GF-D8 (cell line): ENCODE measurements at regions not wholly inside any gene's neighbourhood (a gene's known extent, or its start where the extent isn't known, plus 50 kb on each side); places are given as distances from the start of the nearest gene placed in this dataset.
"Not testable (repeated sequence)": the region's sequence is repeated elsewhere in the genome, so short reads cannot be mapped to it uniquely, and the experiment has no call there.

Experiments used
- DNase-seq: peaks from one replicate; lab custom pipeline; 2025; lab: John Stamatoyannopoulos, UW

GRCh38 chr20:26120920-26121319 is 424.3 kb upstream of the ZNF337 start:
- DNase-seq, result not testable (repeated sequence)

DNA sequence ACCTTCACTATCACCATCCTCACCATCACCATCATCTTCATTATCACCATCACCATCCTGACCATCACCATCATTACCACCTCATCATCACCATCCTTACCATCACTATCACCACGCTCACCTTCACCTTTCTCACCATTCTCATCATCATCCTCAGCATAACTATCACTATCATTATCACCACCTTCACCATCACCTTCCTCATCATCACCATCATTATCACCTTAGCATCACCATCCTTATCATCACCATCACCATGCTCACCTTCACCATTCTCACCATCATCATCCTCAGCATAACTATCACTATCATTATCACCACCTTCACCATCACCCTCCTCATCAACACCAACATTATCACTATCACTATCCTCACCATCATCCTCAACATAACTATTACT is 397.8 kb upstream of the ZNF337 start:
- DNase-seq, result not testable (repeated sequence)

DNA sequence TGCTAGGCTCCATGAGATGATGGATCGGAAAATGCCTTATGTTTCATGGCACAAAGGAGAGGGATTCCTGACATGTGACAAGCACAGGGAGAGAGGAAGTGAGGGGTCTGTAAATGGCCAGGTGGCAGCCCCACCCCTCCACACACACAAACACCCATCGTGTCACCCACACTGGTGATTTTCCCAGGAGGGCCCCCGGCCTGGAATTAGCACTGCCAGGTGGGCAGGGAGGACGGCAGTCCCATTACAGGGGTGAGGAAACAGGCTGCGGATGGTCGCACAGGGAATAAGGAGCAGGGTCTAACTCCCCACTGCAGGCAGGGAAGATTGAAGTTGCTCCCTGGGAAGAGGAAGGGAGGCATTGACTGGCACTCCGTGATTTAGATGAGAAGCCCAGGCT is 395.3 kb upstream of the ZNF337 start:
- DNase-seq, result not testable (repeated sequence)

GRCh38 chr20:26086195-26086594 is 389.5 kb upstream of the ZNF337 start:
- not testable (repeated sequence) for DNase-seq

DNA sequence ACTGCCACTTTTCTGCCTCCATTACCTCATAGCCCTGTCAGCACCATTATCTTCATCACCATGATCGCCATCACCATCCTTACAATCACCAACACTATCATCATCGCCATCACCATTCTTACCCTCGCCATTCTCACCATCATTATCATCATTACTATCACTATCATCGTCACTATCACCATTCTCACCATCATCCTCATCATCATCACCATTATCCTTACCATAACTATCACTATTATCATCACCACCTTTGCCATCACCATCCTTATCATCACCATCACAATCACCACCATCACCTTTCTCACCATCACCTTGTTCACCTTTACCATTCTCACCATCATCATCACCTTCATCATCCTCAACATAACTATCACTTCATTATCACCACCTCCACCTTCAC is 377.3 kb upstream of the ZNF337 start:
- not testable (repeated sequence) for DNase-seq

GRCh38 chr20:26059324-26059723 is 362.7 kb upstream of the ZNF337 start:
- DNase-seq, result not testable (repeated sequence)

- not testable (repeated sequence) for DNase-seq
Measured at GRCh38 chr20:26058446-26058845, 361.8 kb upstream of the ZNF337 start.

DNA sequence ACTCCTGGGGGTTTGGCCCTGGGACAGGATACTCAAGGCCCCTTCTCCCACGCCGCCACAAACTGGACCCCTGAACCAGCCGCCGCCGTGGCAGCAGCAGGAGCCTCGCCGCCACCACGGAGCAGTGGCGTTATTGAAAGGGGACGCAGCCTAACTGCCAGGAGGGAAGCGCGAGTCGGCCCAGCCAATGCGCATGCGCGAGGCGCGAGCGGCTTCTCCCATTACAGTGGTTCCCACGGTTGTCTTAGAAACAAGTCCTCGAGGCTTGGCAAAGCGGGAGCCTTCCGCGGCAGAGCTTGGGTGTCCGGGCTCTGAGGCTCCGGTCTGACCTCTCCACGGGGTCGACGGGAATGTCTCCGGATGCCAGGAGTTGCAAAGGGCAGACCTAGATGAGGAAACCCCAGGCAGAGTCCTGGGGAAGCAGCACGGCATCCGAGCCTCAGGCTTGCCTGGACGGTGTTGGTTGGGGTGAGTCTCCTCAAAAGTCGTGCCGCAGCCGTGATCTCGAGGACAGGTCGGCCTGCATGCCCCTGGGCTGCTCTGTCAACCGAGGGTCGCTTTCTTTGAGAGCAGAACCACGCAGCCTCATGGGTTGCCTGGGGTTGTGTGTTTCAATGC is 360.6 kb upstream of the ZNF337 start:
- DNase-seq, result not testable (repeated sequence)

GRCh38 chr20:26025792-26026191 is 329.1 kb upstream of the ZNF337 start:
- DNase-seq, result not testable (repeated sequence)

DNA sequence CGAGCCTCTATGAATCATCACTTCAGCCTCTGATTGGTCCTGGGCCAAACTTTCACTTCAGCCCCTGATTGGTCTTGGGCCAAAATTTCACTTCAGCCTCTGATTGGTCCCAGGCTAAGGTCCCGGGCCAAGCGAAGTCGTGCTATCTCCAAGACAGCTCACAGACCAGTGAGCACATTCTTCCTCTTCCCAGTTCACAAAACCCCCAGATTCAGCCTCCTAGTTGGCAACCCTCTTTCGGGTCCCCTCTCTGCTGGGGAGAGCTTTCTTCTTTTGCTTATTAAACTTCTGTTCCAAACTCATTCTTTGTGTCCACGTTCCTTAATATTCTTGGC is 314.3 kb upstream of the ZNF337 start:
- not testable (repeated sequence) for DNase-seq

- DNase-seq, result not testable (repeated sequence)
Measured at GRCh38 chr20:26010224-26010941, 313.7 kb upstream of the ZNF337 start.

DNA sequence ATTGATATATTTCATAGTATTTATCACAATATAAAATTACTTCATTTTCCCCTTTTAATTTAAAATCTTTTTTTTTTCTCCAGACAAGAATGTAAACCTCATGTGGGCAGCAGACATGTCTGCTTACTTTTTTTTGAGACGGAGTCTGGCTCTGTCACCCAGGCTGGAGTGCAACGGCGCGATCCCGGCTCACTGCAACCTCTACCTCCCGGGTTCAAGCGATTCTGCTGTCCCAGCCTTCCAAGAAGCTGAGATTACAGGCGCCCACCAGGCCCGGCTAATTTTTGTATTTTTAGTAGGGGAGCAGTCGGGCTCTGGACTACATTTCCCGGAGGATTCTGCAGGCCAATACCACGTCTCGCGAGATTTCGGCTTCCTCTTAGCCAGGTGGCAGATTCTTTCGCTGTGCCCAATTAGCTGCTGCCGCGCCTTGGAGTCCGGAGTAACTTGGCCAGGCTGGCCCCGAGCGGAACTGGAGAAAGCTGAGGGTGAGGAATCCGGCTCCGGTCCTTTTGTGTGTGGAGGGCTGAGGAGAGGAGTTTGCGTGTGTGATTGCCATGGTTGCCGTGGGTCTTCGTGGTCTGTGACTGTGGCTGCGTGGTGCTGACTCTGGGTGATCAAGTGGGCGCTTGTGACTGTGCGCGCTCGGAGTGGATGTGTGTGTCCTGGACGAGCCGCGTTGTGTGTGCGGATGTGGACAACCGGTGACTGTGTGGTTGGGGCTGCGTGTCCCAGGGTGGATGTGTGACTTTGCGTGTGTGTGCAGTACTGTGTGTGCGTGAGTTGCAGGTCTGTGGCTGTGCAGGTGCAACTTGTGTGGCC is 313.0 kb upstream of the ZNF337 start:
- DNase-seq, result peak; percentile 60

- DNase-seq, result not testable (repeated sequence)
Measured at GRCh38 chr20:26008026-26008425, 311.4 kb upstream of the ZNF337 start.

DNA sequence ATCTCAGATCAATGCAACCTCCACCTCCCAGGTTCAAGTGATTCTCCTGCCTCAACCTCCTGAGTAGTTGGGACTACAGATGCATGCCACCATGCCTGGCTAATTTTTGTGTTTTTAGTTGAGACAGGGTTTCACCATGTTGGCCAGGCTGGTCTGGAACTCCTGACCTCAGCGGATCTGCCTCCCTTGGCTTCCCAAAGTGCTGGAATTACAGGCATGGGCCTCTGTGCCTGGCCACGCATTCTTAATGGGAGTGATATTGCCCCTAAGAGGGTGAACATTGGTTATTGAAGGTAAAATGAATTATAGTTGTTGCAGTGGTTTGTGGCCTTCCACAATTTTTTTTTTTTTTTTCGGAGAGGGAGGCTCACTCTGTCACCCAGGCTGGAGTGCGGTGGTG is 309.5 kb upstream of the ZNF337 start:
- DNase-seq, result not testable (repeated sequence)

DNA sequence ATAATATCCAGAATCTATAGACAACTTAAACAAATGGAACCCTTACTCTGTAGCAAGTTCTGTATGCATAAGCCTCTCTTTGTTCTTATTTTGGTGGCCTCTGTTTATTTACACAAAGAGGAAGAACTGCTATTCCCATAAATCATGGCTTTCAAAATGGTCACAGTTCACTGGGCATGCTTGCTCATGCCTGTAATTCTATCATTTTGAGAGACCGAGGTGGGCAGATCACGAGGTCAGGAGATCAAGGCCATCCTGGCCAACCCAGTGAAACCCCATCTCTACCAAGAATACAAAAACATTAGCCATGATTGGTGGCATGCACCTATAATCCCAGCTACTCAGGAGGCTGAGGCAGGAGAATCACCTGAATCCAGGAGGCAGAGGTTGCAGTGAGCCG is 307.3 kb upstream of the ZNF337 start:
- not testable (repeated sequence) for DNase-seq

GRCh38 chr20:25997367-25998038 is 300.9 kb upstream of the ZNF337 start:
- not testable (repeated sequence) for DNase-seq

DNA sequence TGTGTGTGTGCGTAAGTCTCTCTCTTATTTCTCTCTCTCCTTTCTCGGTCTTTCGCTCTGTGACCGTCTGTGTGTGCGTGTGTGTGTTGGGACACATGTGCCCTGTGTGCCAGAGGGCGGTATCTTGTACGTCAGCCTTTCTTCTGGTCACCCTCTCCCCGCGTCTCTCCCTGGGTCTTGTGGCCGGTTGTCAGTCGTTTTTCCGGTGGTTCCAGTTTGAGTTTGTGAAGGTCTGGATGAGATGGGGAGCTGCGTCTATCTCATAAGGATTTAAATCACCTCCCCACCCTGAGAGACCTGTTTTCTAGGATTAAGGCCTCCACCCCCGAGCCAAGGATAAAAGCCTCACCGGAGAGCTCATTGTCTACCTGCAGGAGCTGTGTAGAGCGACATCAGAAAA is 295.5 kb upstream of the ZNF337 start:
- no peak for DNase-seq

DNA sequence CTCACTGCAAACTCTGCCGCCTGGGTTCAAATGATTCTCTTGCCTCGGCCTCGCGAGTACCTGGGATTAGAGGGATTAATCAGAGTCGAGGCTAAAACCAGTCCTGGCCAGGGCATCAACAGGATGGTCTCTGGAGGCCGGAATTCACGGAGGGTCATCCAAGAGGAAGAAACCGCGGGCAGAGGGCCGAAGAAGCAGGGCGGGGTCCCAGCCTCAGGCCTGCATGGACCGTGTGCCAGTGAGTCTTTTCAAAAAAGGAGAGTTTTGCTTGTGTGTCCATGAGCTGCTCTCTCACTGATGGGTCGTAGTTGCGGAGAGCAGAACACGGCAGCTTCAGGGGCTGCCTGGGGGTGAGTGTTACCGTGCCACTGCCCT is 295.1 kb upstream of the ZNF337 start:
- DNase-seq, result no peak

DNA sequence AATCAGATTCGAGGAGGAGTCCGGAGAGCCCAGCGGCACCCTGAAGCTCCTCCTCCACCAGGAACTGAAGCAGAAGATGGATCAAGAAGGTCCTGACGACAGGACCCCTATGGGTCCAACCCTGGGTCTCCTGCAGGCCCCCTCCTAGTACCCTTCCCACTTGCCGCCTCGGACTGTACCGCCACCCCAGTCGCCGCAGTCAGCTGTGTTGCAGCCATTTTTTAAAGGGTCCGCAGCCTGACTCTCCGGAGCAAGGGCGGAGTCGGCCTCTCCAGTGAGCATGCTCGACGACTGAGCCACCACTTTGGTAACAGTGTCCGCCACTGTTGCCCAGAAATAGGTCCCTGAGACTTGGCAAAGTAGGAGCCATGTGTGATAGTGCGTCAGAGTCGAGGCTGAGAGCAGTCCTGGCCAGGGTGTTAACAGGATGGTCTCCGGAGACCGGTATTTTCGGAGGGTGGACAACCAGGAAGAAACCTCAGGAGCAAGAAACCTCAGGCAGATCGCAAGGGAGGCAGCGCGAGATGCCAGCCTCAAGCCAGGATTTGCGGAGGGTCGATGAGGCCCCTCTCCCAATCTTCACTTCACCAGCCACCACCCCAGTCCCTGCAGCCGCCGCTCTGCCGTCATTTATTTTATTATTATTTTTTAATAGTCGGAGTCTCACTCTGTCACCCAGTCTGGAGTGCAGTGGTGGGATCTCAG is 294.6 kb upstream of the ZNF337 start:
- DNase-seq, result no peak

DNA sequence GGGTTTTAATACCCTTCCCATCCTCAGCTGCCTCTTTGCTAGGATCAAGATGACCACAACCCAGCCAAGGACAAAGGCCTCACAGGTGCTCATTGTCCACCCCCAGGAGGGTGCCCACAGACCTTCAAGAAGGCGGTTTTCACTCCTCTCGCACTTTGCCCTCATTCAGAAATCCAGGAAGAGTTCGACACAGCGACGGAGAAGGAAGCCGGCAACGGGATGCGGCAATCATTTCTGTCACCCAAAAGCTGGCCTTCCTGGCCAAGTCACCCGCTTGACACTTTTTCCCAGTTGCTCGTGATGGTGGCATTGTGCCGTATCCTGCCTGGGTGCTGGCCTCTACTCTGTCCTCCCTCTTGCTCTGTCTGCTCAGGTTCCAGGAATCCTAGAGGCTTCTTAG is 293.0 kb upstream of the ZNF337 start:
- DNase-seq, result not testable (repeated sequence)

DNA sequence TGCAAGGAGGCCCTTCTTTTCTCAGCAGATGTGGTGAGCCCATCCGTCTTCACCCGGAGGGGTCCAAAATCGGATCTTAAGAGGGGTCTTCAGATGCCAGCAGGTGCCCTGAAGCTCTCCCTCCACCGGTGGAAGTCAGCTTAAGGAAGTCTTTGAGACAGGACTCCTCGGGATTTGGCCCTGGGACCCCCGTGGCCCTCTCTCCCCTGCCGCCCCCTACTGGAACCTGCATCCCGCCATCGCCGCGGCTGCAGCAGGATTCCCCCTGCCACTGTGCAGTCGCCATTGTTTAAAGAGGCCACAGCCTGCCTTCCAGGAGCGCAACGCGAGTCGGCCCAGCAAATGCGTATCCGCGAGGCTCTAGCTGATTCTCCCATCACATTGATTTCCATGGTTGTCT is 292.5 kb upstream of the ZNF337 start:
- DNase-seq, result no peak
